ENCODE measurements at regions not wholly inside any gene's neighbourhood (a gene's known extent, or its start where the extent isn't known, plus 50 kb on each side); places are given as distances from the start of the nearest gene placed in this dataset.
A peak's percentile ranks its signal among the peaks of the same experiment; 100 is the strongest.

DNA sequence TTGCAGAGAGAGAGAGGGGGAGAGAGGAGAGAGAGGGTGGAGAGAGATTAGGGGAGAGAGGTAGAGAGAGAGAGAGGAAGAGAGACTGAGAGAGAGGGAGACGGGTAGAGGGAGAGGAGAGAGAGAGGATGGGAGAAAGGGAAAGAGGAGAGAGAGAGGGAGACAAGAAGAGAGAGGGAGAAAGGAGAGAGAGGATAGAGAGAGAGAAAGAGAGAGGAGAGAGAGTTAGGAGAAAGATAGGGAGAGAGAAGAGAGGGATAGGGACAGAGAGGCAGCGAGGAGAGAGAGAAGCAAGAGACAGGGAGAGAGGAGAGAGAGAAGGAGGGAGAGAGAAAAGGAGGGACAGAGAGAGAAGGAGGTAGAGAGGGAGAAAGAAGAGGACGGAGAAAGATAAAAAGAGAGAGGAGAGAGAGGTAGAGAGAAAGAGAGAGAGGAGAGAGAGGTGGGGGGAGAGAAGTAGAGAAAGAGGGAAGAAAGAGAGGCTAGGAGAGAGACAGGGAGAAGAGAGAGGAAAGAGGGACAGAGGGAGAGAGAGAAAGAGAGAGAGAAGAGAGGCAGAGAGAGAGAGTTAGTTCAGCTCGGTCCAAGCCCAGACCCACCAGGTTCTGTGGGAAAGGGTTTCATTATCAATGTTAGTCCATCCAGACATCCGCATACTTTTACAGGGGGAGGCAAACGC is 399.3 kb downstream of the ZSWIM6 start:
- DNase-seq (no peak), ATAC-seq (no peak)
- no peaks in the 10 kb centered on the region for H3K36me3 ChIP-seq
- no peak overlapping the region for H3K27ac ChIP-seq
- no peaks in the 10 kb centered on the region for H3K9me3 ChIP-seq
- no peaks in the 10 kb centered on the region for H3K4me1 ChIP-seq
- H3K27me3 ChIP-seq: no peaks in the 10 kb centered on the region
- H3K4me3 ChIP-seq: no peak overlapping the region
- TF ChIP-seq CTCF (IDR thresholded peaks at IDR 0.05): no peak
- intact Hi-C loops (cut with DNase I): no loop called here

- Histone ChIP-seq H3K4me3 (no peak overlapping the region), H3K9me3 (no peaks in the 10 kb centered on the region), H3K27me3 (no peaks in the 10 kb centered on the region), H3K36me3 (no peaks in the 10 kb centered on the region), H3K4me1 (no peaks in the 10 kb centered on the region), H3K27ac (no peak overlapping the region)
- no peak for ATAC-seq
- intact Hi-C loops (cut with DNase I): no loop called here
- DNase-seq: peak in 1 of 4 donors; percentile 27
- TF ChIP-seq CTCF (IDR thresholded peaks at IDR 0.05): no peak
Measured at GRCh38 chr5:61731946-61732314, 399.9 kb downstream of the ZSWIM6 start.

DNA sequence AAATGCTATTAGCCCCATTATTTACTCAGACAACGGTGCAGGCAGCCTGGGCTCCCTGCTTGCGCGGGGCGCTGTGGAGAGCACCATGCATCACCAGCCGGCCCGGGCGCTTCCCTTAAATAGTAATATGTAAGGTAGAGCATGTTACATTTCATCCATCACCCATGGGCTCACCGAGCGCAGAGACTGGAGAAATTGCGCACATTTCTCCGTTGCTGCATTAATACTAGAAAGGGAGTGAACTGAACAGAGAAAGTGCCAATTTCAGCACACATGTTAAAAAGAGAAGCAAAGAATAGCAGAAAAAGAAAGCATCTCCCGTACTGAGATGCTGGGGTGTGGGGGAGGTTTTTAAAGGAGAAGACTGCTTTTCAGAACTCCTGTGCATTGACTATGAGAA is 400.3 kb downstream of the ZSWIM6 start:
- peak; percentile 19 for ATAC-seq
- peak in 2 of 4 donors; percentile 27 to 63 for DNase-seq
- Histone ChIP-seq H3K9me3 (no peaks in the 10 kb centered on the region), H3K36me3 (no peaks in the 10 kb centered on the region), H3K27ac (no peak overlapping the region), H3K27me3 (no peaks in the 10 kb centered on the region), H3K4me3 (no peak overlapping the region), H3K4me1 (no peaks in the 10 kb centered on the region)
- TF ChIP-seq CTCF (IDR thresholded peaks at IDR 0.05): no peak
- intact Hi-C loops (cut with DNase I): no loop called here

GRCh38 chr5:61732796-61733195 is 400.7 kb downstream of the ZSWIM6 start:
- intact Hi-C loops (cut with DNase I): no loop called here
- Histone ChIP-seq H3K4me3 (no peak overlapping the region), H3K27me3 (no peaks in the 10 kb centered on the region), H3K27ac (no peak overlapping the region), H3K9me3 (no peaks in the 10 kb centered on the region), H3K4me1 (no peaks in the 10 kb centered on the region), H3K36me3 (no peaks in the 10 kb centered on the region)
- DNase-seq: peak in 1 of 4 donors; percentile 58
- no peak for TF ChIP-seq CTCF (IDR thresholded peaks at IDR 0.05)
- no peak for ATAC-seq

- Histone ChIP-seq H3K4me3 (no peak overlapping the region), H3K4me1 (no peaks in the 10 kb centered on the region), H3K27me3 (no peaks in the 10 kb centered on the region), H3K9me3 (no peaks in the 10 kb centered on the region), H3K36me3 (no peaks in the 10 kb centered on the region), H3K27ac (no peak overlapping the region)
- intact Hi-C loops (cut with DNase I): no loop called here
- no peak for TF ChIP-seq CTCF (IDR thresholded peaks at IDR 0.05)
- ATAC-seq: no peak
- DNase-seq: no peak
Measured at GRCh38 chr5:61734001-61734400, 401.9 kb downstream of the ZSWIM6 start.
